AG09319 (cell line): ENCODE measurements at regions not wholly inside any gene's neighbourhood (a gene's known extent, or its start where the extent isn't known, plus 50 kb on each side); places are given as distances from the start of the nearest gene placed in this dataset.

Source experiments
- DNase-seq: peaks from one replicate; pipeline ENCODE4 v3.0.0-alpha.2; 2010; ENCODE audit warnings: low read depth; ENCODE audit errors: extremely low read depth
- CTCF ChIP-seq: IDR thresholded peaks from 2 replicates; pipeline ENCODE4 v1.5.1; 2011; ENCODE audit warnings: low read depth, mild to moderate bottlenecking, inconsistent platforms, low read length, moderate library complexity

DNA sequence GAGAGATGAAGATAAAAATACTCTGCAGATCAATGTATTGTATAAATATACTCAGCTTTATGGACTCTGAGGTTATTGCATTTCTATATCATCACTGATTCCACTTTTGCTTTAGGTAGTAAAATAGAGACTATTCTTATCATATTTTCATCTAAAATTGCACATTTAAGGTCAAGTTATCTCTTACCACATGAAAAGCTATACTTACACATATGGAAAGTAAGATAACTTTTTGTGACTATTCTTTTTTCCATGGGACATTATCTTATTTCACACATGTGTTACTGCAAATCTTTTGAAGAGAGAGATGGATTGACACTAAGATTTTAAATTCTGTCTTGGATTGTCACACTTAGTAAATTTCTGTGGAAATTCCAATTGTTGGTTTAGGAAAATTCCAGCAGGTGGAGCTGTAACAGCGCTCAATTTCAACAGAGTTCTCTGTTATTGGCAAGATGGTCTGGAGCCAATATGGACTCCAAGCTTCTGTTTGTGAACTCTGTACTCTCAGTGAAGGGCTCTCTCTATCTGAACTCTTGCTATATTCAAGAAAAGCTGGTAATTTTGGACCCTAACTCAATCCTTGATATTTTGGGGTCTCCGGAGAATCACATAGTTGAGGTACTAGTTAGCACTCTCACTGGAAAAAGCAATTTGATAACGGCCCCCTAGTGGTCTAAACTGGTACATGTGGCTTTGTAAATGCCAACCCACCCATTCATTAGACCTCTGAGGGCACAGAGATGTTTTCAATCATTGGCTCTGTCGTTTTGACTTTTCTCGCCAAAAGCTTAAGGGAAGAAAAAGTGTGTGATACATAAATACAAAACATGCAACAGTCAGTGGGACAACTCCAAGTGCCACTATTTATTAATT, 429.7 kb downstream of the ETS1 start:
- DNase-seq, result no peak
- peak; percentile 62 for TF ChIP-seq CTCF

- no peak for DNase-seq
- no peak for TF ChIP-seq CTCF
Measured at GRCh38 chr11:128156486-128156885, 430.9 kb downstream of the ETS1 start.

GRCh38 chr11:128155590-128155989, 431.8 kb downstream of the ETS1 start:
- TF ChIP-seq CTCF, result no peak
- DNase-seq, result no peak

DNA sequence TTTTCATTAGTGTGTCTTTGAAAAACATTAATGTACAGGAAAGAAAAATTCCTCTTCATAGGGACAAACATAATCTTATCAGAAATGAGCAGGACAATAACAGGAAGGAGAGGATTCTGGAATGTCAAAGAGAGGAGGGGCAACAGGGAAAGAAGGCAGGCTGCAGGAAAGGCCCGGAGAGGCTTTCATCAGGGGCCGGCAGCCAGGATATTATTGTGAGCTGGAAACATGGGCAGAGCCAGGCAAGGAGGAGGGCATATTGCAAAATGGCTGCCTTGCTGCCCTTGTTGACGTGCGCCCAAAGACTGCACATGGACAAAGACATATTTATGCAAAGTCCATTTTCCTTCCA, 433.7 kb downstream of the ETS1 start:
- DNase-seq, result no peak
- no peak for TF ChIP-seq CTCF

- TF ChIP-seq CTCF, result no peak
- no peak for DNase-seq
Measured at GRCh38 chr11:128152796-128153696, 434.3 kb downstream of the ETS1 start.

GRCh38 chr11:128151780-128152179, 435.6 kb downstream of the ETS1 start:
- DNase-seq, result no peak
- TF ChIP-seq CTCF, result no peak

DNA sequence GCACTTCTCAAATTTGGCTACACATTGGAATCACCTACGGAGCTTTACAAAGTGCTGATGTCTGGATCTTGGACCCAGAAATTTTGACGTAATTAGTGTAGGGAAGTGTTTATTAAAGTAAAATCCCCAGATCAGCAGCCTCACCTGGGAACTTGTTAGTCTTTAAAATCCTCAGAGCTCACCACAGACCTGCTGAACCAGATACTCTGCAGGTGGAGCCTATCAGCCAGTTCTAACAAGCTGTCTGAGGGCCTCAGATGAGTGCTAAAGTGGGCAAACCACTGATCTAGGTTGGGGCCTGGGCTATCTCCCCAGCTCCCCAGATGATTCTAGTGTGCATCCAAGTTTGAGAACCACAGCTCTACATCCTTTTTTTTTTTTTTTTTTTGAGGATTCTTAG, 436.0 kb downstream of the ETS1 start:
- DNase-seq, result no peak
- no peak for TF ChIP-seq CTCF
